Suprapubic skin (tissue), 3 donors: ENCODE measurements at regions not wholly inside any gene's neighbourhood (a gene's known extent, or its start where the extent isn't known, plus 50 kb on each side); places are given as distances from the start of the nearest gene placed in this dataset.

Experiments used
- CTCF ChIP-seq, 2 donors: fragments of 200-600 bp in 1 of 2; fragments of 450-650 bp in 1 of 2; sonication (generic) in 1 of 2; IDR thresholded peaks; one replicate each; pipeline ENCODE4 v1.5.1; 2016 to 2019; ENCODE audit warnings: antibody characterized with exemption in 2 of 2, mild to moderate bottlenecking in 1 of 2, moderate library complexity in 1 of 2
- POLR2A ChIP-seq, 2 donors: fragments of 450-650 bp; IDR thresholded peaks; one replicate each; pipeline ENCODE4 v1.6.1; 2017; ENCODE audit warnings: antibody characterized with exemption in 2 of 2, mild to moderate bottlenecking in 2 of 2, moderate library complexity in 2 of 2

DNA sequence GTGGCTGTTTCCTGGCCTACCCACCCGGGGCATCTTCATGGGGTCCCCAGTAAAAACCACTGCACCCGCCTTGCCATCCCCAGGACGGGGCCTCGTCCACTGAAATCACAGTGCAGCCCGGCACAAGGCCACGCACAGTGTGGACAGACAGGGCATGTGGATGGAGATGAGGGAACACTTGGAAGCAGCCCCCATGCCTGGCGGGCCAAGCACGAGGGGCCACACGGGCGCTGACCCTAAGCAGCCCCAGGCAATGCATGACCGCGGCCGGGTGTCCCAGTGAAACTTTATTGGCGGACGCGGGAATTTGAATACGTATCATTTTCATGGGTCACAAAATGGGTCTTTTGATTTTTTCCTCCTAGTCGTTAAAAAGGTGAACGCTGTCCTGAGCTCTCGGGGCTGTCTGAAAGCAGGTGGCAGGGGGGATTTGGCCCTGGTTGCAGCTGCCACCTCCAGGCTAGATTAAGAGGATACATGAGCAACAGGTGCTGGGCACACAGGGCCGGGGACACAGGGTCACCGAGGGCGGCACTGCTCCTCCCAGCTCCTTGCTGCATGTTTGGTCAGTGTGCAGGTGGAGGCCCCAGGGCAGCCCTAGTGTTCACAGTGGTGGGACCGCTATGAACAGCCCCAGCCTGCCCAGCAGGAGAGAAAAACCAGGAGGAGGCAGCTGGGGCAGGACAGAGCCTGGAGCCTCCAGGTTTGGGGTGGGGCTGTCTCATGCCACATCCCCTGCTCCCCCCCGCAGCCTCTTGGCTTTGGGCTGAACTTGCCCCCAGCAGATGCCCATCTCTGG lies 74.9 kb upstream of the SLCO4A1 start:
- TF ChIP-seq CTCF (IDR thresholded peaks at IDR 0.05) (no peak), POLR2A (IDR thresholded peaks at IDR 0.05) (no peak)
